Pons (tissue), 1 donor: ENCODE measurements at regions not wholly inside any gene's neighbourhood (a gene's known extent, or its start where the extent isn't known, plus 50 kb on each side); places are given as distances from the start of the nearest gene placed in this dataset.
A peak's percentile ranks its signal among the peaks of the same experiment; 100 is the strongest.

Experiments
- DNase-seq: peaks from one replicate; pipeline ENCODE4 v3.0.0-alpha.2; 2016; ENCODE audit warnings: low spot score

DNA sequence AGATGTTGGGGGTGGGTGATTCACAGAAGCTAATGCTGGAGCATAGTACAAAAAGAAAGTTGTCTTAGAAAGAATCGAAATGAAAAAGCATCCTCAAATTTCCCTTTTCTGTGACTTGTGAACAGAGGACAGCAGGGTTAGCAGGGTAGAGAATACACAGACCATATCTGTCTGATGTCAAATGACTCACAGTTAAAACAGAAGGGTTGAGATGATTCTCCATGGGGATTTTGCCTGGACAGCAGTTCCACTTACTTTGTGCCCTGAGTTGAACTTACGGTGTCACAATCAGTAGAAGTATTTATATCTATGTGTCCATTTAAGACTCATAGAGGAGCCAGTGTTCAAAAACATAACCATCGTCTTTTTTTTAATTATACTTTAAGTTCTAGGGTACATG is 801.6 kb downstream of the KCTD16 start:
- no peak for DNase-seq

DNA sequence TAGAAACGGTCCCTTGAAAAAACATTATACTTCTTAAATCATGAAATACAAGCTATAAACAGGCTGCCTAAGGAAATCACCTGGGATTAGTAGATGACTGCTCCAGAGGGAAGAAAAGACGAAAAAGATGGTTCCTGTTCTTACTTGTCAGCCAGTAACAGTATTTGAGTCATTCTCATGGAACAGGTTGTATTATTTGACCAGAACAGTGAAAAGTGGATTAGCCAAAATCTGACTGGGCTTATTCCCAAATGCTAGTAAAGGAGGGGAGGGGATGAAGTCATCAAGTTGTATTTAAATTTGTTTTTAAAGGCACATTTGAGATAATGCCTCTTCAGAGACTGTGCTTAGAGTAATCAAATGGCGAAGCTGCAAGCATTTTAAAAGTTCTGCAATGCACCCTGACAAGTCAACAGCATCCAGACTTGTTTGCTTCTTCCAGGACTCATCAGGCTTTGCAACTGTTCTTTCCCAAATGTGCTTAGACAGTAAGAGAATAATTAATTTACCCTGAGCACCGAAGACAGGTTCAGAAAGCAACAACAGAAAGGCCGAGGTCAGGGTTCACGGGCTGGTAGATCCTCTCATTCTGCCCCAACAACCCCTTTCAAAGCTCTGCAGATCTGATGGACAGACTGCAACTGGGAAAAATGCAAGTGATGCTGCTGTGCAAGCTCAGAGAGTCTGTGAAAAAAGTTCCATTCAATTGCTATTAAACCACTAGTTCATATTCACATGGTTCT is 800.6 kb downstream of the KCTD16 start:
- DNase-seq = no peak

DNA sequence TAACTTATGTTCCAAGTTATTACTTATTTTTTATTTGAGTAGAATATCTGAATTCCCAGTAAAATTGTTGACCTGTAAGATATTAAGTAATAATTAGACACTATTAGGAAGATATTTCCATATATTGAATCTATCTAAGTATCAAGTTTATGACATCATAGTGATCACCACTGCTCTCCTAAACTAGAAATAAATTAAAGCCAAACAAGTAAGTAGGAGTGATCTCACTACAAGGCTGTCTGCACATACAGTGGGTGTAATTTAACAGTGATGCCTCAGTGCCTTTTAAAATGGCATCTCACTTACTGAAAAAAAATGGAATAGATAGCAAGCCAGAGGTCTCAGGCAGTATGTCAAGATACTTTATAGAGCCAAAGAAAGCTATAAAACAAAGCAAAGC is 789.6 kb downstream of the KCTD16 start:
- DNase-seq = no peak

DNA sequence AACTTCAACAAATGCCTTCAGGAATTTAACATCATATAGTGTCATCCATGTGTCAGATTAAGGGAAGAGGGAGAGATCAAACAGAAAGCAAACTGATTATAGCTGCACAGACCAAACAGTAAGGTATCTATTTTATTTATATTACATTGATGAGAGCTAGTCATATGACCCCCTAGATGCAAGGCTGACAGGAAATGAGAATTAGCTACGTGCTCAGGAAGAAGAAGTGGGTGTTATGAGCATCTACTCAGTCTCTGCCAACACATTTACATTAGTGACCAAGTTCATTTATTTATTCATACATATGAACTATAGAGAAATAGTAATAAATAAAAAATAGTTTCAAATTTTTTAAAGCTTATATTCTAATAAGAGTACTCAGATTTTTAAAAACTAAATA is 787.3 kb downstream of the KCTD16 start:
- DNase-seq = no peak

DNA sequence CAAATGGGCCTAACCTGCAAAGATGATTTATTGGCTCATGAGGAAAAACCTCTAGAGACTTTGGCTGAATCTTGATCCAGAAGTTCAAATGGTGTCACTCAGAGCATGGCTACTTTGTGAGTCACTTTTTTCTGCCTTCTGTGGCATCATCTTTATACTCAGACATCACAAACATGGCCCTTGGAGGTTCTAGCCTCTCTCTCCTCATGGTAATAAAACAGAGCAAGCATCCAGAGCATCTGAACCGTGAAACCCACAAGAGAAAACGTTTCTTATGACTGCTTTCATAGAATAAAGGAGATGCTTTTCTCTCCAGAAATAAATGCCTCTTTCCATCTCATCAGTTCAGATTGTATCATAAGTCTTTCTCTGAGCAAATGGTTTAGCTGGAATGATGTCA is 780.3 kb downstream of the KCTD16 start:
- no peak for DNase-seq

DNA sequence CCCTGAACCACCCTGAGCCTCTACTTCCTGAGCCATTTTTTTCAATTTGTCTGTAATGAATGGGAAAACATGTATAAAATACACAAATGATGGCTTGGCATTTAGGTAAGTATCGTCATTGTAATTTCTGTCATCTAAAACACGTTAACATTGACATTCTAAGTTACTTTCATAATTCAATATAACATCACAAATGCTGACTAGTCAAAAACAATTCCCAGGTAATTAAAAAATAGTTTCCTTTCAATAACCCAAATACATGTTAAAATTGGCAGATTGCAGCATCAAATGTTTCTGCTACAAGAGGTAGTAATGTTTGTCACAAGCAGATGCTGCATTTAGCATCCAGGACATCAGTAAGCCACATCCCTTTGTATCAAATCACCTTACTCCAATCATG is 776.4 kb downstream of the KCTD16 start:
- no peak for DNase-seq

DNA sequence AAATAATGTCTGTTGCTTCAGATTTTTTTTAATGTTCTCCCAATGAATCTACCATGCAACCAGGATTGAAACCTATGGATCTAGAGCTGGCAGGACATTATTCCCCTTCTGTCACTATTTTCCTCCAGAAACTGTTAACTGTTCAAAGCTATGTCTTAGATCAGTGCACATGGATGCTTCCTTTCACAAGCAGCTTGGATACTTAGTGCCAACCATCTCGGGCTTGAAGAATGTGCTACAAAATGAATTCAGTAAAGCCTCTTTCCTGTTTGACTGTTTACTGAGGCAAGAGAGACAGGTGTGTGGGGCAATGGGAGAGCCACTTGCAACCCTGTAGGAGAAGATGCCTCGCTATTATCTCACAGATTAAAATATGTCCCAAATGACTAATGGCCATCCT is 774.8 kb downstream of the KCTD16 start:
- DNase-seq = no peak

DNA sequence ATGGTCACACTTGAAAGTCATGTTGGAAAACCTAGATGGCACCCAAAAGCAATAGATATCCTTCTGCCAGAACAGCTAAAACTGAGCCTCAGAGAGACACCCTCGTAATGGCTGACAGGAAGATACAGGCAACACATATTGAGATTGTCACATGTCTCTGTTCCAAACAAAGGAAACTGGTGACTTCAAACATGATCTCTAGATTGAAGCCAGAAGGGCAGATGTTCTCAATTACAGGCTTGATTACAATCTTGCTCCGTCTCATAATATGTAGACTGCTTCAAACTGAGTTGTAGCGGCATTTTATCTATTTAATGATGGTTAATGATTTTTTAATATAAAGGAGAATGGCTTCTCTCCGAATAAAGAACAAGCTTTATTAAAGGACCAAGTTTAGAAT is 774.3 kb downstream of the KCTD16 start:
- no peak for DNase-seq

DNA sequence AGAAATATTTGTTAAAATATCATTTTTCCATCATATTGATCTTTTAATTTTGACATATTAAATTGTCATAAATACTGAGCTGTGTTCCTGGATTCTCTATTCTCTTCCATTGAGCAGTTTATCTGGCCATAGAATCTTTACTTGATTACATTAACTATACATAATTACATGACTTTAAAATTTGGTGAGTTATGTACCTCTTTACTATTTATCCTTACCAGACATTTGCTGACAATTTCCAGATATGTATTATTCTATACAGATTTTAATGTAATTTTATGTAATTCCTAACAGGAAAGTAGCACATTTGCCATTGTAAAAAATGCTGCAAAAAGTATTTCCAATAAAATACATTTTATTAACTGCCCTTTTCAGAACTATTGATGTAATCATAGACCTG is 770.3 kb downstream of the KCTD16 start:
- DNase-seq = no peak

DNA sequence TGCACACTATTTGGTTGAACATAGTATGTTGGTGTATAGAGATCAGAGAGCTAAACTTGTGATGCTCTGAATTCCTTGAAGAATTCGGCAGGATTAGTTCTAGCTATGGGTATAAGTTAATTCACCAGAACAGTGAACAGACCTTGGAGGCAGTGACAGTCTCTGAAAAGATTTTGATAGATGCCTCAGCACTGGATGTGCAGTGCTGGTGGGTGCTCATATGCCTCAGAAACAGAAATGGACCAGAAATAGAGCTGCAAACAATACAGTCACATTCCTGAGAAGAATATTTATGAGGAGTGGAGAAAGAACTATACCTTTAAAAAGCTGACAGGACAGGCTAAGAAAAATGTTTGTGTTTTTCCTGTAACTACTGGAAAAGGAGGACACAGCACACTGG is 747.7 kb downstream of the KCTD16 start:
- no peak for DNase-seq

DNA sequence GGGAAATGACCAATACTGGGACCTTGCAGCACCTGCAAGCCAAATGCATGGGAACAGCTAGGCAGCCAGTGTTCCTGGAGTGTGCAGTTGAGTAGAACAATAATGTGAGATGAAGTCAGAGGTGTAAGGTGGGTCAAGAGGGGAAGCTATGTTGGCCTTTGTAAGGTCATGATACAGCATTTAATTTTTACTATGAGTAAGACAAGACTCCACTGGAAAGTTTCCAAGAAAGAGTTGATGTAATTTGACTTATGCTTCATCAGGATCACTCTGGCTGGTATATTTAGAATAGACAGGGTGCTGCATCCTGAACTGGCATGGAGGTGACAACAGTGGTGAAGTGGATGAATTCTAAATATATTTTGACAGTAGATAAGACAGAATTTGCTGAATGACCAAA is 744.8 kb downstream of the KCTD16 start:
- DNase-seq = no peak

DNA sequence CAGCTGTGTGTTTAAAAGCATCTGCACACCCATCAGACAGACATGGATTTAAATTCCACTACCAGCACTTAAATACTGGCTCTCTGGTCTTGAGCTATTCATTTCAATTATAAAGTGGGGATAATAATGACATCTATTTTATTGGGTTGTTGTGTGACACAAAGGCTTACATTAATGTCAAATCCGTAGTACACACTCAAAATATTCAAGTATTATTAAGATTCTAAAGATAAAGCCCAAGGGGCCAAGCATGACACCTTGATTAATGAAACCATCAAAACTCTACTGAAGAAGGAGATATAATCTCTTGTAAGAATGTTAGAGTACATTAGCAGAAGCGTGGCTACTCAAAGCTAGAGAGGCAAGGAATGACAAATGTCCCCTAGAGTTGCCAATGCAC is 743.0 kb downstream of the KCTD16 start:
- no peak for DNase-seq

DNA sequence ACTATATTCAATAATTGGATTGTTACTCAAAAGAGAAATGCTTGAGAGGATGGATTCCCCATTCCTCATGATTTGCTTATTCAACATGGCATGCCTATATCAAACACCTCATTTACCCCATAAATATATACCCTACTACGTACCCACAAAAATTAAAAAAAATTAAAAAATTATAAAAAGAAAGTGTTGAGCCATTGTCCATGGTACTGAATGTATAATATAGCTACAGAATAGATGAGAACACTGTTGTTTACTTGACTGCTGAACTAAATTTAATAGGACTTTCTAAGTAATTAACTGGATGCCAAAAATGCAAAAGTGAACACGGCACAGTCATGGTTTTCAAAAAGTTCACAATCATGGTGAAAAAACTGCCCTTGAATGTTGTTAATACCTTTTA is 725.8 kb downstream of the KCTD16 start:
- DNase-seq = no peak

DNA sequence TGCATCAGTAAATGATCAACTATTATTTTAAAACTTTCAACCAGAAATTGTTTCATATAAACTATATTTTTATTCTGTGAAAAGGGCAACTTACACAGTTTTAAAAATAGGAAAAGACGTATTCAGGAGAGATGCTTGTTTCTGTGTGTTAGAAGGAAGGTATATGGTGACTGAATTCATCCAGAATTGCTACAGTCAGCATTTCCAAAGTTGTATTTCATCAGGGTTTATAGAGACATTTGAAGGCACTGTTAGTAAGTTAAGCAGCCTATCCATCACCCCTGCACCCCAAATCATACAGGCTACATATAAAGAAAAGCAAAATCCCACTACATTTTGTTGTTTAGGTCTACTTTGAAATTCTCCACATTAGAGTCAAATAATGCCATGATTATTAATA is 716.0 kb downstream of the KCTD16 start:
- no peak for DNase-seq

DNA sequence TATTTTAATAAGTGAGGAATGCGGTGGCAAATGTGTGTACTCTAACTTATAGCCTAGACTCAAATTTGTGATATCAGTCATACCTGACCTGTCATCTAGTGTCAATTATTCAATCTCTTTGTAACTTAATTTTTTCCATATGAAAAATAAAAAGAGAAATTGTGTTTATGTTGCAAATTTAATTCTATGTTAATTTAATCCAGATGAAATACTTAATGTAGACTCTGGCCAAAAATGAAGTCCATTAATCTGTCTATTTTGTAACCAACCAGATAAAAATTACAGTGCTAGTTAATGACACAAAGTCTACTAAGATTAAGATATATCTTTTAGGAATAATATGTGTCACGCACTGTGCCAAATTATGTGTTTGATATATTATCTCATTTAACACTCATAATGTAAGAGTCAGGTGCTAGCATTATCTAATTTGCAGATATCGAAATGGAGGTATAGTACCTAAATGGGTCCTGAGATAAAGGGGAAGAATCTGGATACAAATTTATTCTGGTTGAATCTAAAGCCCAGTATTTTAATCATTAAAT is 712.1 kb downstream of the KCTD16 start:
- DNase-seq = no peak

DNA sequence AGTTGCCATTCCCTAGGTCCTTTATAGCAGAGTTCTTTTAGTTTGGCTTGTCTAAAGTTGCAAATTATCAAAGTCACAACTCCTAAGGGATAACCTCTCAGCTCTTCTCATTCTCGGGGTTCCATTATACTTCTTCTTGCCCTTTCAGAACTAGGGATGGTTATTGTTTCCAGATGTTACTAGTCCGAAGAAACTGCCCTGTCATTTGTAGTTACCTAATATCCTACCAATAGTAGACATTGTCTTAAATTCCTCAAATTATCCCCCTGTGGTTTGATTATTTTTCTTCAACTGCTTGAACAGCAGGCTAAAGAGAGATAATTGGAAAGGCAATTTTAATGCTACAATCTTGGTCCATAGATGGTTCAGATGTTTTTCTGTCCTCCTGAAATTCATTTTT is 709.8 kb downstream of the KCTD16 start:
- no peak for DNase-seq

DNA sequence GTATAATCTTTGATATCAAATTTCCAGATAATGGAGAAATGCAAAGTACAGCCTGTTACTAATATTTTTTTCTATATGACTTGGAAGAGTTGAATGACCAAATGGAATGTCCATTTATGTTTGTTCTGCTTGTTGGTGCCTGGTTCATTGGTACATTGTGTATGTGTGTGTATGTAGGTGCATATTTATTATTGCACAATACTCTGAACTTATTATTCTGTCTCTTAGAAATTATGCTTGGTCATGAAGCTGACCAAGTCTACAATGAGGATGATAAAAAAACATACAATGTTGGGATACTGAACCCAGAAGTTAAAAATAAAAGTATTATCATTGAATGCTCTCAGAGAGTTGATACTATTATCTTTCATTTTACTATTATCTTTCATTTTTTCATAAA is 706.3 kb downstream of the KCTD16 start:
- no peak for DNase-seq

DNA sequence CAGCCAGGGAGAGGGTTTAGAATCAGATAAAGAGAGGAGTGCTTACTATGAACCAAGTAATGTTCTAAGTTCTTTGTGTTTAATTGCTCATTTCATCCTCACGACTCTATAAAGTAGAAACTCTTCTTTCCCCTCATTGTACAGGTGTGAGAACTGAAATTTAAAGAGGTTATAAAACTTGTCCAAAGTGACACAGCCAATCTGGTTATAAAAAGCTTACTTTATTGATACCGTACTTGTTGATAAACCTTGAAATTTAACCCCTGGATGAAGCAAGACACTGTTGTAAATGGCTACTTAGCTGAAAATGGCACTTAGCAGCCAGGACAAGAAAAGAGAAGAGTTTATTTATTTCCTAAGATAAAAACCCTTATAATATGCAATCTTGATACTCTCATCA is 702.4 kb downstream of the KCTD16 start:
- DNase-seq = no peak

DNA sequence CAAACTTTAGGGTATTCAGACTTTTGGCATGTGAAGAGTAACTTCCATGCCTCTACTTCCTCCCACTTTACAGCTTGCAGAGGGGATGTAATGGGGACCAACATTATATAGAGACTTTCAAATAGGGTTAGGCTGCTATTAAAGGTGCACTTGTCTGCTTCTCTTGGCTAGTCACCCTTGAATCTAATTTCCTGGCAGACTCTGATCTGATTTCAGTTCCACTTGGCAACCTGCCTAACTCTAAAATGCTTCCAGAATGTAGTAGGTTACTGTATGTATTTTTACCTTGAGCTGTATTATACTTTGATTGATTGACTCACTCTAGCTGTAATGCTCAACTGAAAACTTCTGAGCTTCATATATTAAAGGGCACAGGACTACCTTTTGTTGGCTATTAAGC is 693.4 kb downstream of the KCTD16 start:
- DNase-seq = no peak

DNA sequence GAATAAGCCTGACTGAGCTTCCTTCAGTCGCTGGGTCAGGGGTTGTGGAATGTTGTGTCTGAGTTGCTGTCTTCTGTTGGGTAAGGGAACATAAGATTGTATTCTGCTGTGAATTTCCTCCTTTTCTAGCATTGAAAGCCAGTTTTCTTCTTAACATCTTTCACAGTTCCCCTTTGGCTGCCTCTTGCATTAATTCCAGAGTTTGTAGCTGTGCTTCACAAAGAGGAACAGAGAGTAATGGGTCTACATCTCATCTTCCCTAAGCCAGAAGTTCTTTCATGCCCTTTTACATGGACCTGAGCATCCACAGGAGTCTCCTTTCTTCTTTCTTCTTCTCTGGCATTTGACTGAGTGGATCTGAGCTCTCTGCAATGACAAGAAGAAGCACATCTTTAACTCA is 686.8 kb downstream of the KCTD16 start:
- peak; percentile 39 for DNase-seq

DNA sequence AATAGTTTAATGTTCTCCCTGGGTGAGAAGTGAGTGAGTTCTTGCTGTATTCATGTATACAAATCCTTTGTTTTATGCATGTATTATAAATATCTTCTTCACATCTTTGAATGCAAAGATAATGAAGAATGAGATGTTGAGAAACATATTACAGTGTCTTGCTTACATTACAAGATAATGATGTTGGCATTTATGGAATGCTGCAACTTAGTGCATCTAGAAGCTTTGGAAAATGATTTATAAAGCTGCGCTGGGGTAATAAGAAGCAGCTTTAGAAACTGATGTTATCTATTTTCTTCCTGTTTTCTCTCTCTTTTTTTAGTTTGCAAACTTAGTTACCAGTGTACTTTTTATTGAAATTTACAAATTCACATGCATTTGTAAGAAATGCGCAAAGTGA is 673.4 kb downstream of the KCTD16 start:
- DNase-seq = no peak

DNA sequence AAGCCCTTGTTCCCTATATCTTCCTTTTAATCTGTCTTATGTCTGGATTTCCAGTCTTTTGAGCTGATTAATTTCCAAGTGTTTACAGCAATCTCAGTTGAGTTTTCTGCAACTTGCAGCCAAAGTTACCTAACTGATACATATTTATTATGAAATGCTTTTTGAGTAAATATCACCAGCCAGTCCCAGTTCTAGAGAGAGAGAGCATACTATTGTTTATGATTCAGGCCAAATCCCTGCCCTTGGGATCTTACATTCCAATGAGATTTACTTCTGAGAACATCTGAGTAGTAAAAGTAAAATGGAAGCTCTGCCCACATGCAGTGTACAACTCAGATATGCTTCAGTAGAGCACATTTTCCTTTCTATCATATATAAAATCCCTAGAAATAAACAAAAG is 661.7 kb downstream of the KCTD16 start:
- DNase-seq = no peak

DNA sequence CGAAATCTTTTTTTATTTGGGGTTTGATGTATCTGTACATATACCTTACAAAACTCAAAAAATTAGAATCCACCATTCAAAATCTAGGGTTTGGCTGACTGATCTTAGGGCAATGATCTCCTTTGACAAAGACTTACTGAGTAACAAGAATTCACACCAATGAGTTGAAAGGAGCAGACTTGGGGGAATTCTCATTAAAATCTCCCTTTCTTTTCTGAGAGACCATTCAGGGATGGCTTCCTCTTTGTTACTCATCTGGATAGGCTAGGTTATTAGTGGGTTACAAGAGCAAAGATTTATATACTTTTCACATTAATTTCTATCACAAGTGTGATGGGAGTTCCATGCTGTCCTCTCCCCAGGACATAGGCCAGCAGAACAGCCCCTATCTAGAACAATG is 661.0 kb downstream of the KCTD16 start:
- DNase-seq = no peak

DNA sequence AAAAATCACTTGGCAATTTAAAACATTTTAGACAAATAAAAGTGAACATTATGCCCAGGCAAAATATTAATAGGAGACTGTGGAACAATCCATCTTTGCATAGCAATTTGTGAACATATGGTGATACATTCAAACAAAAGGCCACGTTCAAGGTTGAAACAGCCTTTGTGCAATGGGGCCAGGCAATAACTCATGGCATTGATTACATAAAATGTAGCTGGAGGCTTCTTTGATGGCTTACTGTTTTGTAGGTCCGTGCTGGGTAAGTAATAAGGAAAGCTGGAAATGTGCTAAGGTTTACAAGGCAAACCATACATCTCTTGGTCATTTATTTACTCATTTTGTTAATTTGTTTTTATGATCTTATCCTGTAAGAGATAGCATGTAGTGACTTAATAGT is 651.8 kb downstream of the KCTD16 start:
- DNase-seq = no peak
